ENCODE measurements at regions not wholly inside any gene's neighbourhood (a gene's known extent, or its start where the extent isn't known, plus 50 kb on each side); places are given as distances from the start of the nearest gene placed in this dataset.

GRCh38 chr17:34168989-34169388, 86.1 kb upstream of the CCL2 start:
- no peaks in the 10 kb centered on the region for H4K20me1 ChIP-seq (replicated peaks; ENCODE audit: control insufficient read depth, extremely low read depth, insufficient read depth, low read length)
- CTCF ChIA-PET = interaction anchor here (3.3 to 8.4 kb wide), 2 partner anchors 32 to 193 kb away, joined by 36 to 197 read pairs; partner anchors contain the start of gene CCL1
- TF ChIP-seq MAX (IDR thresholded peaks at IDR 0.05; ENCODE audit: insufficient read depth, insufficient read length) (no peak), JUN (IDR thresholded peaks at IDR 0.05; ENCODE audit: borderline replicate concordance, insufficient read depth, insufficient read length, low read depth) (no peak), GATA2 (IDR thresholded peaks at IDR 0.05; ENCODE audit: insufficient read depth, insufficient read length, low read depth, low read length) (no peak), MYC (IDR thresholded peaks at IDR 0.05; ENCODE audit: low read depth, low read length) (no peak), FOS (IDR thresholded peaks at IDR 0.05; ENCODE audit: borderline replicate concordance, insufficient read depth, low read length) (no peak), CTCF (IDR thresholded peaks at IDR 0.05; ENCODE audit: extremely low read depth in 1 of 2, insufficient read depth in 1 of 2, low read depth in 1 of 2, low read length in 2 of 2) (no peak), POLR2A (IDR thresholded peaks at IDR 0.05; ENCODE audit: low read depth, low read length) (no peak), POLR2AphosphoS5 (IDR thresholded peaks at IDR 0.05; ENCODE audit: insufficient read depth, low read depth, low read length) (no peak), EZH2 (IDR thresholded peaks at IDR 0.05; ENCODE audit: borderline replicate concordance, low read depth, low read length, severe bottlenecking) (no peak)

More at GRCh38 chr17:34168989-34169388, 86.1 kb upstream of the CCL2 start:
- no TSS peak for BruUV-seq (replicated peaks)
- H3K4me2 ChIP-seq (ENCODE audit: insufficient read depth, low read length) = no peak overlapping the region
- H3K9me1 ChIP-seq (replicated peaks; ENCODE audit: control insufficient read depth, extremely low read depth, insufficient read depth, low read length) = no peaks in the 10 kb centered on the region
- H3K27ac ChIP-seq (ENCODE audit: insufficient read depth, low read depth, low read length) = no peak overlapping the region
- FAIRE-seq = no peak
- no peaks in the 10 kb centered on the region for H3K9me3 ChIP-seq (replicated peaks; ENCODE audit: control insufficient read depth, insufficient read depth, low read length)
- DNase-seq (ENCODE audit: low read depth, low spot score) = no peak
- H2AFZ ChIP-seq (ENCODE audit: low read depth, low read length) = no peak overlapping the region
- intact Hi-C loops (cut with micrococcal nuclease) = no loop called here
- no peak overlapping the region for H3K9ac ChIP-seq (replicated peaks; ENCODE audit: extremely low read depth, insufficient read depth, low read length)
- POLR2A ChIA-PET = no interaction called here
- H3K36me3 ChIP-seq (ENCODE audit: control insufficient read depth in 2 of 2, extremely low read depth in 1 of 2, insufficient read depth in 2 of 2, low read length in 2 of 2) = no peaks in the 10 kb centered on the region
- no peaks in the 10 kb centered on the region for H3K79me2 ChIP-seq (ENCODE audit: control insufficient read depth, insufficient read depth, low read length)
- no peak overlapping the region for H3K4me3 ChIP-seq (replicated peaks in 1 of 3; ENCODE audit: insufficient read depth in 1 of 3, low read depth in 1 of 3, low read length in 3 of 3)
- no peaks in the 10 kb centered on the region for H3K4me1 ChIP-seq (ENCODE audit: control insufficient read depth, extremely low read depth, insufficient read depth, low read length)
- dilution Hi-C loops (cut with MboI; ENCODE audit: extremely low pct_ligation_motif_present, low sequenced_read_pairs) = no loop called here
- peaks cover 7 to 15% of the 10 kb centered on the region in 2 experiments for H3K27me3 ChIP-seq (ENCODE audit: control insufficient read depth in 2 of 2, insufficient read depth in 2 of 2, low read length in 2 of 2)

Measured in endothelial cell of umbilical vein (primary cell).